ENCODE measurements at regions not wholly inside any gene's neighbourhood (a gene's known extent, or its start where the extent isn't known, plus 50 kb on each side); places are given as distances from the start of the nearest gene placed in this dataset.

GRCh38 chr5:67610186-67610912 lies 413.8 kb upstream of the CD180 start:
- Histone ChIP-seq H3K27me3 (ENCODE audit: control insufficient read depth, insufficient read depth, low read length) (no peaks in the 10 kb centered on the region), H3K27ac (ENCODE audit: low read depth, low read length) (no peak overlapping the region), H3K4me1 (ENCODE audit: control insufficient read depth, insufficient read depth, low read length) (no peaks in the 10 kb centered on the region), H3K4me3 (ENCODE audit: low read depth, low read length) (no peak overlapping the region), H3K9ac (ENCODE audit: low read depth, low read length) (no peak overlapping the region), H3K36me3 (ENCODE audit: control insufficient read depth, insufficient read depth, low read length) (no peaks in the 10 kb centered on the region), H3K9me3 (ENCODE audit: control insufficient read depth, insufficient read depth, low read length) (no peaks in the 10 kb centered on the region)

GRCh38 chr5:67607958-67608357 lies 411.4 kb upstream of the CD180 start:
- H3K9ac ChIP-seq (ENCODE audit: low read depth, low read length), result no peak overlapping the region
- no peaks in the 10 kb centered on the region for H3K4me1 ChIP-seq (ENCODE audit: control insufficient read depth, insufficient read depth, low read length)
- no peaks in the 10 kb centered on the region for H3K27me3 ChIP-seq (ENCODE audit: control insufficient read depth, insufficient read depth, low read length)
- peaks cover 10% of the 10 kb centered on the region; the same call in 1 of the 2 replicates for H3K9me3 ChIP-seq (ENCODE audit: control insufficient read depth, insufficient read depth, low read length)
- H3K27ac ChIP-seq (ENCODE audit: low read depth, low read length), result no peak overlapping the region
- H3K4me3 ChIP-seq (ENCODE audit: low read depth, low read length), result no peak overlapping the region
- no peaks in the 10 kb centered on the region for H3K36me3 ChIP-seq (ENCODE audit: control insufficient read depth, insufficient read depth, low read length)

- Histone ChIP-seq H3K4me3 (ENCODE audit: low read depth, low read length) (no peak overlapping the region), H3K9ac (ENCODE audit: low read depth, low read length) (no peak overlapping the region), H3K9me3 (ENCODE audit: control insufficient read depth, insufficient read depth, low read length) (peaks cover 10% of the 10 kb centered on the region; the same call in 1 of the 2 replicates), H3K27ac (ENCODE audit: low read depth, low read length) (no peak overlapping the region), H3K4me1 (ENCODE audit: control insufficient read depth, insufficient read depth, low read length) (no peaks in the 10 kb centered on the region), H3K36me3 (ENCODE audit: control insufficient read depth, insufficient read depth, low read length) (no peaks in the 10 kb centered on the region), H3K27me3 (ENCODE audit: control insufficient read depth, insufficient read depth, low read length) (no peaks in the 10 kb centered on the region)
These were observed 410.0 kb upstream of the CD180 start for GRCh38 chr5:67606586-67606947.

- H3K9ac ChIP-seq (ENCODE audit: low read depth, low read length), result no peak overlapping the region
- no peak overlapping the region for H3K27ac ChIP-seq (ENCODE audit: low read depth, low read length)
These were observed 409.4 kb upstream of the CD180 start for GRCh38 chr5:67605730-67606585.

GRCh38 chr5:67591491-67591890 lies 394.9 kb upstream of the CD180 start:
- H3K9ac ChIP-seq (ENCODE audit: low read depth, low read length), result no peak overlapping the region
- no peaks in the 10 kb centered on the region for H3K36me3 ChIP-seq (ENCODE audit: control insufficient read depth, insufficient read depth, low read length)
- no peaks in the 10 kb centered on the region for H3K9me3 ChIP-seq (ENCODE audit: control insufficient read depth, insufficient read depth, low read length)
- H3K4me3 ChIP-seq (ENCODE audit: low read depth, low read length), result no peak overlapping the region
- H3K27ac ChIP-seq (ENCODE audit: low read depth, low read length), result no peak overlapping the region
- H3K27me3 ChIP-seq (ENCODE audit: control insufficient read depth, insufficient read depth, low read length), result no peaks in the 10 kb centered on the region
- H3K4me1 ChIP-seq (ENCODE audit: control insufficient read depth, insufficient read depth, low read length), result no peaks in the 10 kb centered on the region

More at GRCh38 chr5:67605730-67606585, 409.4 kb upstream of the CD180 start:
- H3K27me3 ChIP-seq (ENCODE audit: control insufficient read depth, insufficient read depth, low read length), result no peaks in the 10 kb centered on the region
- peaks cover 10% of the 10 kb centered on the region; the same call in 1 of the 2 replicates for H3K9me3 ChIP-seq (ENCODE audit: control insufficient read depth, insufficient read depth, low read length)
- H3K4me1 ChIP-seq (ENCODE audit: control insufficient read depth, insufficient read depth, low read length), result no peaks in the 10 kb centered on the region
- no peak overlapping the region for H3K4me3 ChIP-seq (ENCODE audit: low read depth, low read length)
- H3K36me3 ChIP-seq (ENCODE audit: control insufficient read depth, insufficient read depth, low read length), result no peaks in the 10 kb centered on the region

GRCh38 chr5:67588389-67588788 lies 391.8 kb upstream of the CD180 start:
- Histone ChIP-seq H3K27me3 (ENCODE audit: control insufficient read depth, insufficient read depth, low read length) (no peaks in the 10 kb centered on the region), H3K9ac (ENCODE audit: low read depth, low read length) (no peak overlapping the region), H3K36me3 (ENCODE audit: control insufficient read depth, insufficient read depth, low read length) (no peaks in the 10 kb centered on the region), H3K9me3 (ENCODE audit: control insufficient read depth, insufficient read depth, low read length) (no peaks in the 10 kb centered on the region), H3K27ac (ENCODE audit: low read depth, low read length) (no peak overlapping the region), H3K4me3 (ENCODE audit: low read depth, low read length) (no peak overlapping the region), H3K4me1 (ENCODE audit: control insufficient read depth, insufficient read depth, low read length) (no peaks in the 10 kb centered on the region)

GRCh38 chr5:67581203-67581602 lies 384.6 kb upstream of the CD180 start:
- Histone ChIP-seq H3K9me3 (ENCODE audit: control insufficient read depth, insufficient read depth, low read length) (no peaks in the 10 kb centered on the region), H3K27me3 (ENCODE audit: control insufficient read depth, insufficient read depth, low read length) (no peaks in the 10 kb centered on the region), H3K27ac (ENCODE audit: low read depth, low read length) (no peak overlapping the region), H3K36me3 (ENCODE audit: control insufficient read depth, insufficient read depth, low read length) (no peaks in the 10 kb centered on the region), H3K4me3 (ENCODE audit: low read depth, low read length) (no peak overlapping the region), H3K4me1 (ENCODE audit: control insufficient read depth, insufficient read depth, low read length) (peaks cover 11% of the 10 kb centered on the region; the same call in 1 of the 2 replicates), H3K9ac (ENCODE audit: low read depth, low read length) (no peak overlapping the region)

- Histone ChIP-seq H3K4me3 (ENCODE audit: low read depth, low read length) (no peak overlapping the region), H3K27me3 (ENCODE audit: control insufficient read depth, insufficient read depth, low read length) (no peaks in the 10 kb centered on the region), H3K9ac (ENCODE audit: low read depth, low read length) (no peak overlapping the region), H3K4me1 (ENCODE audit: control insufficient read depth, insufficient read depth, low read length) (peaks cover 12% of the 10 kb centered on the region; the same call in 1 of the 2 replicates), H3K36me3 (ENCODE audit: control insufficient read depth, insufficient read depth, low read length) (no peaks in the 10 kb centered on the region), H3K9me3 (ENCODE audit: control insufficient read depth, insufficient read depth, low read length) (no peaks in the 10 kb centered on the region), H3K27ac (ENCODE audit: low read depth, low read length) (no peak overlapping the region)
These were observed 381.4 kb upstream of the CD180 start for GRCh38 chr5:67578011-67578410.

GRCh38 chr5:67577424-67577823 lies 380.8 kb upstream of the CD180 start:
- Histone ChIP-seq H3K27ac (ENCODE audit: low read depth, low read length) (no peak overlapping the region), H3K9me3 (ENCODE audit: control insufficient read depth, insufficient read depth, low read length) (no peaks in the 10 kb centered on the region), H3K27me3 (ENCODE audit: control insufficient read depth, insufficient read depth, low read length) (no peaks in the 10 kb centered on the region), H3K4me3 (ENCODE audit: low read depth, low read length) (no peak overlapping the region), H3K36me3 (ENCODE audit: control insufficient read depth, insufficient read depth, low read length) (no peaks in the 10 kb centered on the region), H3K4me1 (ENCODE audit: control insufficient read depth, insufficient read depth, low read length) (peaks cover 12% of the 10 kb centered on the region; the same call in 1 of the 2 replicates), H3K9ac (ENCODE audit: low read depth, low read length) (no peak overlapping the region)

- Histone ChIP-seq H3K9me3 (ENCODE audit: control insufficient read depth, insufficient read depth, low read length) (no peaks in the 10 kb centered on the region), H3K27me3 (ENCODE audit: control insufficient read depth, insufficient read depth, low read length) (no peaks in the 10 kb centered on the region), H3K4me3 (ENCODE audit: low read depth, low read length) (no peak overlapping the region), H3K4me1 (ENCODE audit: control insufficient read depth, insufficient read depth, low read length) (peaks cover 12% of the 10 kb centered on the region; the same call in 1 of the 2 replicates), H3K27ac (ENCODE audit: low read depth, low read length) (no peak overlapping the region), H3K36me3 (ENCODE audit: control insufficient read depth, insufficient read depth, low read length) (no peaks in the 10 kb centered on the region), H3K9ac (ENCODE audit: low read depth, low read length) (no peak overlapping the region)
These were observed 379.5 kb upstream of the CD180 start for GRCh38 chr5:67576112-67576511.

- Histone ChIP-seq H3K9me3 (ENCODE audit: control insufficient read depth, insufficient read depth, low read length) (no peaks in the 10 kb centered on the region), H3K27ac (ENCODE audit: low read depth, low read length) (no peak overlapping the region), H3K4me1 (ENCODE audit: control insufficient read depth, insufficient read depth, low read length) (peaks cover 12% of the 10 kb centered on the region; the same call in 1 of the 2 replicates), H3K36me3 (ENCODE audit: control insufficient read depth, insufficient read depth, low read length) (no peaks in the 10 kb centered on the region), H3K27me3 (ENCODE audit: control insufficient read depth, insufficient read depth, low read length) (no peaks in the 10 kb centered on the region), H3K4me3 (ENCODE audit: low read depth, low read length) (no peak overlapping the region), H3K9ac (ENCODE audit: low read depth, low read length) (no peak overlapping the region)
These were observed 378.5 kb upstream of the CD180 start for GRCh38 chr5:67575087-67575486.

All from HUES48 (cell line).